ENCODE measurements at regions not wholly inside any gene's neighbourhood (a gene's known extent, or its start where the extent isn't known, plus 50 kb on each side); places are given as distances from the start of the nearest gene placed in this dataset.

DNA sequence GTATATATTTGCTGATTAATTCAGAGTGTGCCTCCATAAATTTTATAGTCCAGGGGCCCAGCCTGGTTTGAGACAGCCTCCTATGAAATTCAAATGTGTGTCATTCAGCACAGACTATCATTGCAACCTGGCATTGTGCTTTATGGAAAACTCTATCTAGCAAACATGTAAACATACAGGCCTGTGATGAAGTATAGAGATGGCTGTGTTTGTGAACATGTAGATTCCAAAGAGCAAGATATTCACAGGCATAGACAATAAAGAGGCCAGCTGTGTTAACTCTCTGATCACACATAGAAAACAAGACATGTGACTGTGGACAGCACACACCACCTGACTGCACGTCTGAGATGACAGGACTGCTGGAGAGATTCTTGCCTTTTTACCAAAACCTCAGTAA is 297.9 kb downstream of the EN1 start:
- TF ChIP-seq CTCF (conservative IDR thresholded peaks at IDR 0.05; ENCODE audit: low read depth, low read length) (no peak), EZH2 (IDR thresholded peaks at IDR 0.05; ENCODE audit: borderline replicate concordance, low read depth, low read length, poor library complexity, severe bottlenecking) (no peak)

All from A673 (cell line).